Mucosa of descending colon (tissue), 3 donors: ENCODE measurements at regions not wholly inside any gene's neighbourhood (a gene's known extent, or its start where the extent isn't known, plus 50 kb on each side); places are given as distances from the start of the nearest gene placed in this dataset.

ENCODE experiments used
- ATAC-seq: fragments of 200-7000 bp; cut with Tn5 transposase; one replicate; pipeline ENCODE4 v1.9.1; 2020; ENCODE audit warnings: mild to moderate bottlenecking, moderate library complexity
- DNase-seq, 3 donors: peaks; one replicate each; pipeline ENCODE4 v3.0.0-alpha.2; 2020
- H3K36me3 ChIP-seq: fragments of 200-600 bp; one replicate; pipeline ENCODE4 v1.8.0; 2021; ENCODE audit warnings: low read depth, mild to moderate bottlenecking
- H3K4me1 ChIP-seq: fragments of 200-600 bp; one replicate; pipeline ENCODE4 v1.8.0; 2021; ENCODE audit warnings: low read depth, mild to moderate bottlenecking
- H3K4me3 ChIP-seq: fragments of 200-600 bp; one replicate; pipeline ENCODE4 v1.8.0; 2021; ENCODE audit warnings: mild to moderate bottlenecking
- H3K9me3 ChIP-seq: fragments of 200-600 bp; one replicate; pipeline ENCODE4 v1.8.0; 2021; ENCODE audit warnings: mild to moderate bottlenecking
- CTCF ChIP-seq: fragments of 200-600 bp; IDR thresholded peaks from one replicate; pipeline ENCODE4 v1.8.0; 2022; ENCODE audit warnings: antibody characterized with exemption, mild to moderate bottlenecking
- intact Hi-C, 2 donors: fragments of 100-400 bp; cut with DNase I in 1 of 2; cut with micrococcal nuclease in 1 of 2; formaldehyde crosslinking; loops; one replicate each; pipeline versions ENCODE4 v1.11.0 to v1.11.1; 2022; cut with DNase I, micrococcal nuclease
- donor health status: DM: no; HTN: no; CAD: no; lungs with moderate emphysema.
- donor health status: DM: no; HTN: no; CAD: no.
- donor health status: DM: no; HTN: yes; CAD: no.

DNA sequence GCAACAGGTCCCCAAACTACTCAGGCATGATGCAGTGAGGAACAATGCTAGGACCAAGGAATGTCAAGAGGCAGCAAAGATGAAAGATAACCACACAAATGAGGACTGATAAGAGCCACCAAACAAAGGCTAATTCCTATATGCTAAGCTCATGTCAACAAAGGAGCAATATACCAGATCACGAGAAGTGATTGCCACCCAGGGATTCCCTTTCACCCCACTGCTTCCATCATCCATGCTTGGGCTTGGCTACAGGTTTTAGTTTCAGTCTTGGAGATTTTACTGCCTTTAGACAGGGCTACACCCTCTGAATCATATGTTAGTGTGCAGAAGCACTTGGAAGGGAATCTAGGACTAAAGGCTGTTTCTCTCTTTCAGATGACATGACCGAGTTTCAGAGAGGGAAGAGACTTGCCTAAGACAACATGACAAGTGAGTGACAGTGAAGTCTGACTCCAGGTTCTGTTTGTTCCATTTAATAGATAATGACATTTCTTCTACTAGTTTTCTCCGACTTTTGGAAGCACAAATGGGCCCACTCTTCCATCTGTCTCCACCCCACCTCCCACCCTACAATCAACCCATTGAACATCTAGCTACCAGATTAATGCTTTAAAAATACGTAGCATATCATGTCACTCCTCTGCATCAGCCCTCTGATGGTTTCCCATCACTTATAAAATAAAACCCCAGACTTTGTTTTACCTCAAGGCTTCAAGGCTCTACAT, 173.5 kb upstream of the LRRN1 start:
- peak in 1 of 3 donors; percentile 48 for DNase-seq
- intact Hi-C loops, result no loop called here
- no peak for TF ChIP-seq CTCF
- H3K4me1 ChIP-seq, result no peaks in the 10 kb centered on the region
- ATAC-seq, result peak; percentile 97
- H3K36me3 ChIP-seq, result no peaks in the 10 kb centered on the region
- no peaks in the 10 kb centered on the region for H3K9me3 ChIP-seq
- H3K4me3 ChIP-seq, result no peak overlapping the region

GRCh38 chr3:3619815-3620214, 179.4 kb upstream of the LRRN1 start:
- Histone ChIP-seq H3K9me3 (no peaks in the 10 kb centered on the region), H3K36me3 (no peaks in the 10 kb centered on the region), H3K4me3 (no peak overlapping the region), H3K4me1 (no peaks in the 10 kb centered on the region)
- ATAC-seq, result no peak
- no peak for TF ChIP-seq CTCF
- DNase-seq, result no peak
- intact Hi-C loops, result no loop called here

GRCh38 chr3:3618623-3619022, 180.6 kb upstream of the LRRN1 start:
- Histone ChIP-seq H3K36me3 (no peaks in the 10 kb centered on the region), H3K9me3 (no peaks in the 10 kb centered on the region), H3K4me1 (no peaks in the 10 kb centered on the region), H3K4me3 (no peak overlapping the region)
- intact Hi-C loops, result no loop called here
- ATAC-seq, result no peak
- no peak for DNase-seq
- TF ChIP-seq CTCF, result no peak

GRCh38 chr3:3615533-3615932, 183.7 kb upstream of the LRRN1 start:
- Histone ChIP-seq H3K36me3 (no peaks in the 10 kb centered on the region), H3K9me3 (no peaks in the 10 kb centered on the region), H3K4me3 (no peak overlapping the region), H3K4me1 (no peaks in the 10 kb centered on the region)
- TF ChIP-seq CTCF, result no peak
- no peak for DNase-seq
- intact Hi-C loops, result no loop called here
- ATAC-seq, result no peak

GRCh38 chr3:3610581-3611298, 188.5 kb upstream of the LRRN1 start:
- Histone ChIP-seq H3K4me3 (no peak overlapping the region), H3K36me3 (no peaks in the 10 kb centered on the region), H3K4me1 (no peaks in the 10 kb centered on the region), H3K9me3 (no peaks in the 10 kb centered on the region)
- no peak for DNase-seq
- TF ChIP-seq CTCF, result no peak
- intact Hi-C loops, result no loop called here
- ATAC-seq, result no peak
